BE2C (cell line): ENCODE measurements at regions not wholly inside any gene's neighbourhood (a gene's known extent, or its start where the extent isn't known, plus 50 kb on each side); places are given as distances from the start of the nearest gene placed in this dataset.

Experiments
- DNase-seq: peaks from one replicate; pipeline ENCODE4 v3.0.0-alpha.2; 2020
- H3K27me3 ChIP-seq: fragments of 250-450 bp; sonication (Bioruptor Pico); 2 replicates; pipeline ENCODE4 v1.5.1; 2020; ENCODE audit warnings: mild to moderate bottlenecking
- H3K36me3 ChIP-seq: fragments of 250-450 bp; sonication (Bioruptor Pico); 2 replicates; pipeline ENCODE4 v1.5.1; 2020; ENCODE audit warnings: mild to moderate bottlenecking
- H3K4me1 ChIP-seq: fragments of 250-450 bp; sonication (Bioruptor Pico); 2 replicates; pipeline ENCODE4 v1.5.1; 2020
- H3K4me3 ChIP-seq: 2 replicates; pipeline ENCODE4 v1.5.1; 2011; ENCODE audit warnings: low read depth, low read length
- H3K9me3 ChIP-seq: fragments of 250-450 bp; sonication (Bioruptor Pico); 2 replicates; pipeline ENCODE4 v1.5.1; 2020
- TF ChIP-seq, protein P1 (sequence below): IDR thresholded peaks from 2 replicates; pipeline ENCODE4 v1.5.1; 2012; ENCODE audit warnings: mild to moderate bottlenecking, low read depth, low read length

DNA sequence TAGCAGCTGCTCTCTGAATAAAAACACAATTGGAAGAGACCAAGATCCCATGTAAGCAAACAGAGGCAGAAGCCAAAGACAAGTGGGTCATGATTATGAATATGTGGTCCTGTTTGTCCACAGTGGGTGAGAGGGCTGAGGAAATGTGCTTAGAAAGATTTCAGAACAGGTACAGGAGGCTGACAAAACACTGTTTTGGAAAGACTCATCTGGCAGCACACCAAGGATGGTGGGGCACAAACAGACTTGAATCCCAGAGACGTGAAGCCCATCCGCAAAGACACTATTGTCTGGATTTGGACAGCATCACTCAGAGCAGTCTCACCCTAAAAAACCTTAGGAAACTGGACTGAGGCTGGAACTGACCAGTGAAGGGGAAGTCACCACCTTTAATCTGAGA lies 85.0 kb downstream of the ADRB2 start:
- H3K27me3 ChIP-seq = no peaks in the 10 kb centered on the region
- H3K36me3 ChIP-seq = no peaks in the 10 kb centered on the region
- H3K4me3 ChIP-seq = no peak overlapping the region
- H3K9me3 ChIP-seq = no peaks in the 10 kb centered on the region
- no peaks in the 10 kb centered on the region for H3K4me1 ChIP-seq
- TF ChIP-seq, protein P1, sequence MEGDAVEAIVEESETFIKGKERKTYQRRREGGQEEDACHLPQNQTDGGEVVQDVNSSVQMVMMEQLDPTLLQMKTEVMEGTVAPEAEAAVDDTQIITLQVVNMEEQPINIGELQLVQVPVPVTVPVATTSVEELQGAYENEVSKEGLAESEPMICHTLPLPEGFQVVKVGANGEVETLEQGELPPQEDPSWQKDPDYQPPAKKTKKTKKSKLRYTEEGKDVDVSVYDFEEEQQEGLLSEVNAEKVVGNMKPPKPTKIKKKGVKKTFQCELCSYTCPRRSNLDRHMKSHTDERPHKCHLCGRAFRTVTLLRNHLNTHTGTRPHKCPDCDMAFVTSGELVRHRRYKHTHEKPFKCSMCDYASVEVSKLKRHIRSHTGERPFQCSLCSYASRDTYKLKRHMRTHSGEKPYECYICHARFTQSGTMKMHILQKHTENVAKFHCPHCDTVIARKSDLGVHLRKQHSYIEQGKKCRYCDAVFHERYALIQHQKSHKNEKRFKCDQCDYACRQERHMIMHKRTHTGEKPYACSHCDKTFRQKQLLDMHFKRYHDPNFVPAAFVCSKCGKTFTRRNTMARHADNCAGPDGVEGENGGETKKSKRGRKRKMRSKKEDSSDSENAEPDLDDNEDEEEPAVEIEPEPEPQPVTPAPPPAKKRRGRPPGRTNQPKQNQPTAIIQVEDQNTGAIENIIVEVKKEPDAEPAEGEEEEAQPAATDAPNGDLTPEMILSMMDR = no peak
- DNase-seq = no peak

DNA sequence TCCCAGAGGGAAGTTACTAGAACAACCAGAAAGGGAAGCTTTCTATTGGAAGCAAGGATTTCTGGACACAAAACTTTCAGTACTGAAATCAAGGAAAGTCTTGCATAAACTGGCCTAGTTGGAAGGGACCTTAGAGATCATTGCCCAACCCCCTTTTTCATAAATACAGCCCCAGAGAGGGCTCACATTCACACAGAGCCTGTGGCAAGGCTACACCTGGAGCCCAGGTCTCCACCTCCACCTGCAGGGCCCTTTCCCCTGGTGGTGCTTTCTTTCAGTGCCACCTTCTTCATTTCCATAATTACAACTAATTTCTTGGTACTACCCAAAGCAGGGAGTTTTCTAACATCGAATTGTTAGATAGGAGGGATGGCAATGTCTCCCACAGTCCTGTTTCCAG lies 85.7 kb downstream of the ADRB2 start:
- DNase-seq = no peak
- H3K27me3 ChIP-seq = no peaks in the 10 kb centered on the region
- TF ChIP-seq, protein P1 = no peak
- H3K36me3 ChIP-seq = no peaks in the 10 kb centered on the region
- H3K9me3 ChIP-seq = no peaks in the 10 kb centered on the region
- H3K4me1 ChIP-seq = no peaks in the 10 kb centered on the region
- no peak overlapping the region for H3K4me3 ChIP-seq

DNA sequence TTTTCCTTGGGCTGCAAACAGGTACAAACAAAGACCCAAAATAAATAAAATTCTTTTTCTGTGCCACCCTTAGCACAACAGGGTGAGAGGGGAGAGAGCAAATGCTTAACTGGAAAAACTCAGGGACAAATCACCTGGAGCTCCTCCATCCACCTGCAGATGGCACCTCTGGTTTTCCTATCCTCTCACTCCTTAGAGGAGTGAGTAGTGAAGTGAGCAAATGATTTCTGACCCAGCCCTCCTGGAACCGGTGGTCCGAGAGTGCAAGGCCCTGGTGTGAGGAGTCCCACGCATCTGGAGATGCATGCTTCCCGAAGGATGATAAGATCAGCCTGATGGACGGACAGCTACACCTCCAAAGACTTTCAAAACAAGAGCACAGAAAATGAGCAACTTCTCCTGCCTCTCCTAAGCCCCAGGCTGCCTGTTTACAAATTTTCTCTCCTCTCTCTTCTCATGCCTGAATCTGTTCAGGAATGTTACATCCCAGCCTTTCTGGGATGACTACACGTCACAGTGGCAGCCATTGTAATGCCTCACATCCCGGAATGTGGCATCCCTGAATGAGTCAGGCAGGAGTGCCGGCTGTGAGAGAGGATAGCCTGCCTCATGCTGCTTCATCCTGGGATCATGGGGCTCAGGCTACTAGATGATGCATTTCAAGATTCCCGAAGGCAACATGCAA lies 86.4 kb downstream of the ADRB2 start:
- Histone ChIP-seq H3K9me3 (no peaks in the 10 kb centered on the region), H3K36me3 (no peaks in the 10 kb centered on the region), H3K27me3 (no peaks in the 10 kb centered on the region), H3K4me3 (no peak overlapping the region), H3K4me1 (no peaks in the 10 kb centered on the region)
- TF ChIP-seq, protein P1 = peak; percentile 46
- DNase-seq = no peak

DNA sequence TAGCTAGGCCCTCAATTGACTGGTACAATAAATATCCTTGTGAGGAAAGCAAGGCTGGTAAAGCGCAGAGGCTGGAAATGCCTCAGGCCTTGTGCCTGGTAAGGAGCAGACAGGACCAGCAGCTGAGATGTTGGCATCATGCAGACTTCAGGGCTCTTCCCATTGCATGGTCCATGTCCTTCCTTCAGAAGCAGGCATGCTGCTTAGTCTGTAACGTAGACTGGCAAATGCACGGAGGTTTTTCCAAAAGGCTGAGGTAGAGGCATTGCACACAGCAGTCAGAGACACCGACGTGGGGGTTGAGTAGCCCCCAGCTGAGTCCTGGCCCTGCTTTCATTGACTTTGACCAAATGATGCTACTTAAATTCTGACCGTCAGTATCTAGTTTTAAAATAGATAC lies 87.1 kb downstream of the ADRB2 start:
- Histone ChIP-seq H3K9me3 (no peaks in the 10 kb centered on the region), H3K4me1 (no peaks in the 10 kb centered on the region)

DNA sequence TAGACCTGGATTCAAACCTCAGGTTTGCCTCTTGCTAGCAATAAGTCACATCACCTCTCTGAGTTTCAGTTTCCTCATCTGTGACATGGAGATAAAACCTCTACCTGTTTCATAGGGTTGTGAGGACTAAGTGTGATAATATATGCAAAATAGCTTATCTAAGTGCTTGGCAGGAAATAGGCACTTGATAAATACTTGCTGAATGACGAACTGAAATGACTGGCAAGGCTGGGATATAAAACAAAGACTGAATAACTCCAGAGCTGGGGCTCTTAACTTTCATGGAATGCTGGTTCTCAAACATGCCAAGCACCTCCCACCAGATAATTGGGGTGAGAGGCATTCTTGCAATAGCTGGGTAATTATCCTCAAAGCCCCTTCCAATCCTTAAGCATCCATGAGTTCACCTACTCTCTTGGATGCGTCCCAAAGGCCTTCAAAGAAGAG lies 87.6 kb downstream of the ADRB2 start:
- TF ChIP-seq, protein P1 = no peak
- Histone ChIP-seq H3K36me3 (no peaks in the 10 kb centered on the region), H3K9me3 (no peaks in the 10 kb centered on the region), H3K4me3 (no peak overlapping the region), H3K27me3 (no peaks in the 10 kb centered on the region), H3K4me1 (no peaks in the 10 kb centered on the region)
- DNase-seq = no peak

More for the DNA sequence above, 87.1 kb downstream of the ADRB2 start:
- no peak overlapping the region for H3K4me3 ChIP-seq
- no peak for DNase-seq
- no peaks in the 10 kb centered on the region for H3K36me3 ChIP-seq
- TF ChIP-seq, protein P1 = no peak
- H3K27me3 ChIP-seq = no peaks in the 10 kb centered on the region

DNA sequence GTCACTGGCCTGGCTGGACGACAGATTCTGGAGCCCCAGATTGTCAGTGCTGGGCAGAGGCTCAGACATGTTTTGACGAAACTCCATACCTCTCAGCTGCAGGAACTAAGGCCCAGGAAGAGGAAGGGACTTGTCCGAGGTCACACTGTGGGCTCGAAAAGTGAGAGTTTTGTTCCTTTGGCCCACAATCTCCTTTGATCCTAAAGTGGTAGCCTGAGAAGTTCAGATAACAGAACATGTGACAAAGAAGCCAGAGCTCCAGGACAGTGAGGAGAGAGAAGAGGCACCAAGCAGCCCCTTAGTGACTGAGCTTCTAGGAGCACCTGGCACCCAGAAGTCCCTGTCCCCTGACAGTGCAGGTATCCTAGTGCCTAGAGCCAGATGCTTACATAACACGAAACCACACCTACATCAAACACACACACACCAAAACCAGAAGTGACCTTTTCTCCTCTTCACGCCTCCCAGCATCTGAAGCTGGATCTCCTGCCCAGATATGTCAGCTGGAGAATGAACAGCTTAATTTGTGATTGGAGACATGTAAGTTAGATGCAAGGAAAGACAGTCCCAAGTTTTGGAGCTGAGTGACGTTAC lies 88.9 kb downstream of the ADRB2 start:
- TF ChIP-seq, protein P1 = no peak
- H3K27me3 ChIP-seq = no peaks in the 10 kb centered on the region
- no peaks in the 10 kb centered on the region for H3K4me1 ChIP-seq
- no peaks in the 10 kb centered on the region for H3K36me3 ChIP-seq
- DNase-seq = no peak
- H3K9me3 ChIP-seq = no peaks in the 10 kb centered on the region
- no peak overlapping the region for H3K4me3 ChIP-seq
